G401 (cell line): ENCODE measurements at regions not wholly inside any gene's neighbourhood (a gene's known extent, or its start where the extent isn't known, plus 50 kb on each side); places are given as distances from the start of the nearest gene placed in this dataset.

ENCODE experiments used
- DNase-seq: peaks from one replicate; pipeline ENCODE4 v3.0.0-alpha.2; 2015; ENCODE audit warnings: low spot score
- in situ Hi-C: cut with HindIII; loops from 2 replicates; pipeline ENCODE4 v1.10.0; 2016; ENCODE audit warnings: low sequenced_read_pairs, mixed read lengths

GRCh38 chr11:110828086-110828485, 115.8 kb upstream of the ARHGAP20 start:
- in situ Hi-C loops, result no loop called here
- no peak for DNase-seq

- in situ Hi-C loops, result no loop called here
- DNase-seq, result no peak
Observed at GRCh38 chr11:110827276-110827675, 115.0 kb upstream of the ARHGAP20 start.

GRCh38 chr11:110824912-110825620, 112.8 kb upstream of the ARHGAP20 start:
- DNase-seq, result no peak
- in situ Hi-C loops, result no loop called here

- DNase-seq, result no peak
- in situ Hi-C loops, result no loop called here
Observed at GRCh38 chr11:110818032-110818687, 105.9 kb upstream of the ARHGAP20 start.

GRCh38 chr11:110812086-110812733, 100.0 kb upstream of the ARHGAP20 start:
- DNase-seq, result no peak
- in situ Hi-C loops, result no loop called here

GRCh38 chr11:110809417-110810199, 97.4 kb upstream of the ARHGAP20 start:
- in situ Hi-C loops, result no loop called here
- no peak for DNase-seq

- no peak for DNase-seq
- in situ Hi-C loops, result no loop called here
Observed at GRCh38 chr11:110808248-110808647, 96.0 kb upstream of the ARHGAP20 start.

- in situ Hi-C loops, result no loop called here
- no peak for DNase-seq
Observed at GRCh38 chr11:110807801-110808200, 95.6 kb upstream of the ARHGAP20 start.

- in situ Hi-C loops, result no loop called here
- DNase-seq, result no peak
Observed at GRCh38 chr11:110805756-110806155, 93.5 kb upstream of the ARHGAP20 start.

GRCh38 chr11:110802162-110802561, 89.9 kb upstream of the ARHGAP20 start:
- in situ Hi-C loops, result no loop called here
- DNase-seq, result no peak

- DNase-seq, result no peak
- in situ Hi-C loops, result no loop called here
Observed at GRCh38 chr11:110801328-110801727, 89.1 kb upstream of the ARHGAP20 start.

- no peak for DNase-seq
- in situ Hi-C loops, result no loop called here
Observed at GRCh38 chr11:110798201-110798900, 86.1 kb upstream of the ARHGAP20 start.

- in situ Hi-C loops, result no loop called here
- DNase-seq, result no peak
Observed at GRCh38 chr11:110797453-110797852, 85.2 kb upstream of the ARHGAP20 start.

- in situ Hi-C loops, result no loop called here
- DNase-seq, result no peak
Observed at GRCh38 chr11:110795112-110795624, 82.9 kb upstream of the ARHGAP20 start.

- no peak for DNase-seq
- in situ Hi-C loops, result no loop called here
Observed at GRCh38 chr11:110793556-110793955, 81.3 kb upstream of the ARHGAP20 start.

- in situ Hi-C loops, result no loop called here
- no peak for DNase-seq
Observed at GRCh38 chr11:110791621-110792020, 79.4 kb upstream of the ARHGAP20 start.

GRCh38 chr11:110787680-110788079, 75.4 kb upstream of the ARHGAP20 start:
- in situ Hi-C loops, result no loop called here
- no peak for DNase-seq

GRCh38 chr11:110786226-110786902, 74.1 kb upstream of the ARHGAP20 start:
- in situ Hi-C loops, result no loop called here
- no peak for DNase-seq
